IMR-90 (cell line): ENCODE measurements at regions not wholly inside any gene's neighbourhood (a gene's known extent, or its start where the extent isn't known, plus 50 kb on each side); places are given as distances from the start of the nearest gene placed in this dataset.

ENCODE experiments used
- ATAC-seq: fragments of 200-7000 bp; cut with Tn5 transposase; 2 replicates; pipeline ENCODE4 v1.9.1; 2020; ENCODE audit warnings: low read depth, mild to moderate bottlenecking, moderate library complexity
- BruUV-seq: library from RNA; stranded (reverse); fragments of 400-500 nt; replicated peaks from 2 replicates; lab custom pipeline; 2021; lab: Mats Ljungman, UMichigan
- CTCF ChIA-PET: fragments of 300-600 bp; formaldehyde crosslinking; extraction: SDS; loops from one replicate; lab custom pipeline; 2021; ENCODE audit warnings: antibody characterized with exemption; lab: Yijun Ruan, JAX
- POLR2A ChIA-PET: fragments of 300-600 bp; sonication (Branson Sonifier 250); formaldehyde crosslinking; loops from one replicate; lab custom pipeline; 2022; ENCODE audit warnings: antibody characterized with exemption; ENCODE audit not compliant: unreplicated experiment; lab: Charles Lee
- DNase-seq: peaks from one replicate; pipeline ENCODE4 v3.0.0; 2013
- H2AFZ ChIP-seq: replicated peaks from 2 replicates; pipeline ENCODE3; 2013; ENCODE audit warnings: low read length, mild to moderate bottlenecking; ENCODE audit not compliant: poor library complexity
- H2AK5ac ChIP-seq: 2 replicates; pipeline ENCODE4 v1.6.1; 2013; ENCODE audit warnings: low read depth, low read length, inconsistent platforms
- H2AK9ac ChIP-seq: replicated peaks from 2 replicates; pipeline ENCODE3; 2013; ENCODE audit warnings: mild to moderate bottlenecking, low read depth, low read length, moderate library complexity; ENCODE audit not compliant: poor library complexity
- H2BK120ac ChIP-seq: 2 replicates; pipeline ENCODE4 v1.6.1; 2013; ENCODE audit warnings: low read depth, low read length, inconsistent platforms
- H2BK15ac ChIP-seq: 3 replicates; pipeline ENCODE4 v1.6.1; 2013; ENCODE audit warnings: low read depth, low read length, inconsistent platforms
- H2BK20ac ChIP-seq: 2 replicates; pipeline ENCODE4 v1.6.1; 2013; ENCODE audit warnings: low read depth, mild to moderate bottlenecking, inconsistent platforms, low read length, moderate library complexity
- H2BK5ac ChIP-seq: 2 replicates; pipeline ENCODE4 v1.6.1; 2013; ENCODE audit warnings: mild to moderate bottlenecking, low read depth, low read length, inconsistent platforms; ENCODE audit not compliant: poor library complexity, severe bottlenecking
- H3K14ac ChIP-seq: replicated peaks from 2 replicates; pipeline ENCODE4 v1.6.1; 2013; ENCODE audit warnings: low read depth, low read length, inconsistent platforms
- H3K18ac ChIP-seq: 2 replicates; pipeline ENCODE4 v1.6.1; 2013; ENCODE audit warnings: low read depth, low read length, control low read depth
- H3K23ac ChIP-seq: 2 replicates; pipeline ENCODE4 v1.6.1; 2013; ENCODE audit warnings: low read depth, low read length, inconsistent platforms
- H3K27ac ChIP-seq: 2 replicates; pipeline ENCODE4 v1.5.1; 2013; ENCODE audit warnings: mild to moderate bottlenecking, control low read depth, low read length; ENCODE audit not compliant: insufficient read depth
- H3K27me3 ChIP-seq: 2 replicates; pipeline ENCODE4 v1.6.1; 2013; ENCODE audit warnings: low read length; ENCODE audit not compliant: control insufficient read depth, insufficient read depth
- H3K36me3 ChIP-seq: 2 replicates; pipeline ENCODE4 v1.6.1; 2013; ENCODE audit warnings: low read length, mixed read lengths; ENCODE audit not compliant: control insufficient read depth, insufficient read depth
- H3K4ac ChIP-seq: 2 replicates; pipeline ENCODE4 v1.6.1; 2013; ENCODE audit warnings: low read depth, low read length, inconsistent platforms
- H3K4me1 ChIP-seq: 2 replicates; pipeline ENCODE4 v1.6.1; 2013; ENCODE audit warnings: low read length, mixed read lengths; ENCODE audit not compliant: control insufficient read depth, insufficient read depth
- H3K4me2 ChIP-seq: 2 replicates; pipeline ENCODE4 v1.6.1; 2013; ENCODE audit warnings: low read depth, mild to moderate bottlenecking, control low read depth, low read length, moderate library complexity
- H3K4me3 ChIP-seq: 2 replicates; pipeline ENCODE4 v1.5.1; 2013; ENCODE audit warnings: low read depth, mild to moderate bottlenecking, control low read depth, low read length, moderate library complexity; ENCODE audit not compliant: insufficient read depth
- H3K56ac ChIP-seq: 2 replicates; pipeline ENCODE4 v1.6.1; 2013; ENCODE audit warnings: low read length, inconsistent platforms; ENCODE audit not compliant: insufficient read depth; ENCODE audit errors: extremely low read depth
- H3K79me1 ChIP-seq, 2 experiments: 2 replicates each; pipeline ENCODE4 v1.6.1; 2013; ENCODE audit warnings: low read length in 2 of 2, inconsistent platforms in 1 of 2, low read depth in 1 of 2
- H3K9ac ChIP-seq: 2 replicates; pipeline ENCODE4 v1.6.1; 2013; ENCODE audit warnings: low read depth, low read length, control low read depth
- H3K9me1 ChIP-seq: 2 replicates; pipeline ENCODE4 v1.6.1; 2013; ENCODE audit warnings: low read length, inconsistent platforms; ENCODE audit not compliant: insufficient read depth
- H3K9me3 ChIP-seq: 2 replicates; pipeline ENCODE4 v1.6.1; 2013; ENCODE audit warnings: low read length; ENCODE audit not compliant: control insufficient read depth, insufficient read depth
- H4K20me1 ChIP-seq: 2 replicates; pipeline ENCODE4 v1.6.1; 2013; ENCODE audit warnings: low read length, inconsistent platforms; ENCODE audit not compliant: insufficient read depth
- H4K5ac ChIP-seq: 2 replicates; pipeline ENCODE4 v1.6.1; 2013; ENCODE audit warnings: mild to moderate bottlenecking, low read depth, low read length, control low read depth
- H4K8ac ChIP-seq, 2 experiments: 2 replicates each; pipeline ENCODE4 v1.6.1; 2013; ENCODE audit warnings: low read depth in 2 of 2, low read length in 2 of 2, control low read depth in 1 of 2, inconsistent platforms in 1 of 2
- H4K91ac ChIP-seq: 2 replicates; pipeline ENCODE4 v1.6.1; 2013; ENCODE audit warnings: low read depth, low read length, inconsistent platforms; ENCODE audit not compliant: insufficient read depth
- BHLHE40 ChIP-seq: fragments of 150-350 bp; IDR thresholded peaks from 2 replicates; pipeline ENCODE4 v1.6.1; 2016; ENCODE audit warnings: mild to moderate bottlenecking, low read depth, low read length
- CEBPB ChIP-seq: IDR thresholded peaks from 2 replicates; pipeline ENCODE4 v1.6.1; 2012; ENCODE audit warnings: low read depth, low read length, improper control_type of control experiment
- CHD1 ChIP-seq: IDR thresholded peaks from 2 replicates; pipeline ENCODE4 v1.6.1; 2012; ENCODE audit warnings: low read depth, low read length, improper control_type of control experiment
- FOS ChIP-seq: fragments of 150-350 bp; IDR thresholded peaks from 2 replicates; pipeline ENCODE4 v1.6.1; 2016; ENCODE audit warnings: low read depth, low read length
- MAFK ChIP-seq: IDR thresholded peaks from 2 replicates; pipeline ENCODE4 v1.6.1; 2012; ENCODE audit warnings: low read depth, low read length, improper control_type of control experiment
- MAZ ChIP-seq: IDR thresholded peaks from 2 replicates; pipeline ENCODE4 v1.6.1; 2012; ENCODE audit warnings: low read depth, mild to moderate bottlenecking, low read length, improper control_type of control experiment, moderate library complexity, borderline replicate concordance
- MXI1 ChIP-seq: IDR thresholded peaks from 2 replicates; pipeline ENCODE4 v1.6.1; 2012; ENCODE audit warnings: low read depth, mild to moderate bottlenecking, low read length, moderate library complexity, borderline replicate concordance
- NFE2L2 ChIP-seq: fragments of 150-350 bp; IDR thresholded peaks from 2 replicates; pipeline ENCODE4 v1.6.1; 2016; ENCODE audit warnings: low read depth, mild to moderate bottlenecking, low read length
- POLR2A ChIP-seq: IDR thresholded peaks from 2 replicates; pipeline ENCODE4 v1.6.1; 2012; ENCODE audit warnings: mild to moderate bottlenecking, low read depth, low read length
- RAD21 ChIP-seq: IDR thresholded peaks from 2 replicates; pipeline ENCODE4 v1.6.1; 2012; ENCODE audit warnings: low read length, improper control_type of control experiment
- RCOR1 ChIP-seq: IDR thresholded peaks from 2 replicates; pipeline ENCODE4 v1.6.1; 2012; ENCODE audit warnings: mild to moderate bottlenecking, low read length, improper control_type of control experiment; ENCODE audit not compliant: insufficient replicate concordance
- RFX5 ChIP-seq: IDR thresholded peaks from 2 replicates; pipeline ENCODE4 v1.8.0; 2012; ENCODE audit warnings: low read depth, mild to moderate bottlenecking, low read length, moderate library complexity
- SMC3 ChIP-seq: fragments of 150-350 bp; IDR thresholded peaks from 2 replicates; pipeline ENCODE4 v1.6.1; 2016; ENCODE audit warnings: low read depth, mild to moderate bottlenecking, antibody characterized with exemption, low read length, moderate library complexity
- WGBS, 2 experiments: methylation state at CpG; one replicate each; pipeline versions ENCODE4 v1.1.5 to v1.1.7; 2013; ENCODE audit warnings: missing lambda C conversion rate in 2 of 2; ENCODE audit not compliant: insufficient read length in 1 of 2; ENCODE audit errors: extremely low coverage in 2 of 2; 5-methylcytosine and 5-hydroxymethylcytosine counted together
- dilution Hi-C: fragments of 300-500 bp; cut with HindIII; formaldehyde crosslinking; loops from one replicate; pipeline ENCODE4 v1.14.3; 2018; ENCODE audit warnings: low sequenced_read_pairs; ENCODE audit not compliant: unreplicated experiment
- in situ Hi-C: fragments of 300-500 bp; cut with MboI; formaldehyde crosslinking; loops from 3 replicates; pipeline ENCODE4 v1.14.3; 2019; ENCODE audit warnings: low sequenced_read_pairs, inconsistent platforms, mixed read lengths
- intact Hi-C: fragments of 100-400 bp; cut with micrococcal nuclease; formaldehyde crosslinking; loops from 2 replicates; pipeline ENCODE4 v1.10.0; 2022
- TF ChIP-seq, protein P1 (sequence below): conservative IDR thresholded peaks from 2 replicates; pipeline ENCODE4 v1.5.1; 2012; ENCODE audit warnings: mild to moderate bottlenecking, low read depth, low read length, improper control_type of control experiment
- TF ChIP-seq, protein P2 (sequence below): fragments of 150-350 bp; IDR thresholded peaks from 2 replicates; pipeline ENCODE4 v1.6.1; 2016; ENCODE audit warnings: low read depth, mild to moderate bottlenecking, low read length, moderate library complexity, borderline replicate concordance
- TF ChIP-seq, protein P3 (sequence below): fragments of 150-350 bp; IDR thresholded peaks from 2 replicates; pipeline ENCODE4 v1.6.1; 2017; ENCODE audit warnings: mild to moderate bottlenecking, antibody characterized with exemption, low read length, low read depth

DNA sequence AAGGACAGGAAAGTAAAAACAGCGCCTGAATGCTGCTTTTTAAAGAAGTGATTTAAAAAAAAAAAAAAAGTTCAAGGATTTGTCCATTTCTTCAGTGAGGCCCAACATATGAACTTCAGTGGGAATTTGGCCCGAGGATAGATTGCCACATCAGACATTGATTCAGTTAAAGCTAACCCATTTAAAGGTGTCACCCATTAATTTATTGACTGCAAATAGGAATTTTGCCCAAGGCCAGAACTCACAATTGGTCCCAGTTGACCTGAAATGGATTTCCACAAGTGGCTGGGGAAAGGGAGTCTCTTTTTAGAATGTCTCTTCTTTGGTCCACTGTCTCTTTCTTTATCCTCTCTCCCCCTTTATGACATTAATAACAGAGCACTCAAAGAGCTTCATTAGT lies 86.5 kb upstream of the RPL34 start:
- H4K5ac ChIP-seq = no peak overlapping the region
- H3K4me3 ChIP-seq = no peak overlapping the region
- no peak overlapping the region for H4K8ac ChIP-seq
- TF ChIP-seq RFX5 (no peak), POLR2A (no peak), MAFK (no peak), FOS (no peak), SMC3 (no peak), CHD1 (no peak), NFE2L2 (no peak), RCOR1 (no peak), MXI1 (no peak), MAZ (no peak), CEBPB (no peak), RAD21 (no peak), BHLHE40 (no peak)
- TF ChIP-seq, protein P1, sequence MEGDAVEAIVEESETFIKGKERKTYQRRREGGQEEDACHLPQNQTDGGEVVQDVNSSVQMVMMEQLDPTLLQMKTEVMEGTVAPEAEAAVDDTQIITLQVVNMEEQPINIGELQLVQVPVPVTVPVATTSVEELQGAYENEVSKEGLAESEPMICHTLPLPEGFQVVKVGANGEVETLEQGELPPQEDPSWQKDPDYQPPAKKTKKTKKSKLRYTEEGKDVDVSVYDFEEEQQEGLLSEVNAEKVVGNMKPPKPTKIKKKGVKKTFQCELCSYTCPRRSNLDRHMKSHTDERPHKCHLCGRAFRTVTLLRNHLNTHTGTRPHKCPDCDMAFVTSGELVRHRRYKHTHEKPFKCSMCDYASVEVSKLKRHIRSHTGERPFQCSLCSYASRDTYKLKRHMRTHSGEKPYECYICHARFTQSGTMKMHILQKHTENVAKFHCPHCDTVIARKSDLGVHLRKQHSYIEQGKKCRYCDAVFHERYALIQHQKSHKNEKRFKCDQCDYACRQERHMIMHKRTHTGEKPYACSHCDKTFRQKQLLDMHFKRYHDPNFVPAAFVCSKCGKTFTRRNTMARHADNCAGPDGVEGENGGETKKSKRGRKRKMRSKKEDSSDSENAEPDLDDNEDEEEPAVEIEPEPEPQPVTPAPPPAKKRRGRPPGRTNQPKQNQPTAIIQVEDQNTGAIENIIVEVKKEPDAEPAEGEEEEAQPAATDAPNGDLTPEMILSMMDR = no peak
- TF ChIP-seq, protein P2, sequence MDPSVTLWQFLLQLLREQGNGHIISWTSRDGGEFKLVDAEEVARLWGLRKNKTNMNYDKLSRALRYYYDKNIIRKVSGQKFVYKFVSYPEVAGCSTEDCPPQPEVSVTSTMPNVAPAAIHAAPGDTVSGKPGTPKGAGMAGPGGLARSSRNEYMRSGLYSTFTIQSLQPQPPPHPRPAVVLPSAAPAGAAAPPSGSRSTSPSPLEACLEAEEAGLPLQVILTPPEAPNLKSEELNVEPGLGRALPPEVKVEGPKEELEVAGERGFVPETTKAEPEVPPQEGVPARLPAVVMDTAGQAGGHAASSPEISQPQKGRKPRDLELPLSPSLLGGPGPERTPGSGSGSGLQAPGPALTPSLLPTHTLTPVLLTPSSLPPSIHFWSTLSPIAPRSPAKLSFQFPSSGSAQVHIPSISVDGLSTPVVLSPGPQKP = no peak
- TF ChIP-seq, protein P3, sequence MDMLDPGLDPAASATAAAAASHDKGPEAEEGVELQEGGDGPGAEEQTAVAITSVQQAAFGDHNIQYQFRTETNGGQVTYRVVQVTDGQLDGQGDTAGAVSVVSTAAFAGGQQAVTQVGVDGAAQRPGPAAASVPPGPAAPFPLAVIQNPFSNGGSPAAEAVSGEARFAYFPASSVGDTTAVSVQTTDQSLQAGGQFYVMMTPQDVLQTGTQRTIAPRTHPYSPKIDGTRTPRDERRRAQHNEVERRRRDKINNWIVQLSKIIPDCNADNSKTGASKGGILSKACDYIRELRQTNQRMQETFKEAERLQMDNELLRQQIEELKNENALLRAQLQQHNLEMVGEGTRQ = no peak
- H3K9ac ChIP-seq = no peak overlapping the region
- no TSS peak for BruUV-seq
- DNase-seq = no peak
- peaks cover 5% of the 10 kb centered on the region for H3K27me3 ChIP-seq
- no peak overlapping the region for H2AFZ ChIP-seq
- in situ Hi-C loops (no loop called here), intact Hi-C loops (no loop called here), dilution Hi-C loops (no loop called here)
- no peaks in the 10 kb centered on the region for H3K4me1 ChIP-seq
- H2BK120ac ChIP-seq = no peak overlapping the region
- H3K14ac ChIP-seq = no peak overlapping the region
- CTCF ChIA-PET = interaction anchor here (0.6 to 0.7 kb wide), 2 partner anchors 107 to 209 kb away, joined by 4 to 6 read pairs; no protein-coding TSS in a partner anchor
- H3K79me1 ChIP-seq = no peaks in the 10 kb centered on the region
- no peaks in the 10 kb centered on the region for H3K9me1 ChIP-seq
- H2BK15ac ChIP-seq = no peak overlapping the region
- H2BK5ac ChIP-seq = no peak overlapping the region
- H2AK9ac ChIP-seq = no peak overlapping the region
- no peak for ATAC-seq
- WGBS, 2 experiments = 100% methylated on average over 1 of the region's 2 CpGs; no CpG with 5 or more reads in 1 of the 2 experiments
- H3K18ac ChIP-seq = no peak overlapping the region
- H3K4me2 ChIP-seq = no peak overlapping the region
- no peak overlapping the region for H2AK5ac ChIP-seq
- H3K27ac ChIP-seq = no peak overlapping the region
- H3K9me3 ChIP-seq = no peaks in the 10 kb centered on the region
- no peak overlapping the region for H3K4ac ChIP-seq
- H3K56ac ChIP-seq = no peak overlapping the region
- no peak overlapping the region for H4K91ac ChIP-seq
- POLR2A ChIA-PET = no interaction called here
- H4K20me1 ChIP-seq = no peaks in the 10 kb centered on the region
- no peak overlapping the region for H2BK20ac ChIP-seq
- H3K23ac ChIP-seq = no peak overlapping the region
- no peaks in the 10 kb centered on the region for H3K36me3 ChIP-seq
